Endothelial cell of umbilical vein (primary cell): ENCODE measurements at regions not wholly inside any gene's neighbourhood (a gene's known extent, or its start where the extent isn't known, plus 50 kb on each side); places are given as distances from the start of the nearest gene placed in this dataset.

Experiments
- BruUV-seq: library from RNA; stranded (reverse); fragments of 400-500 nt; replicated peaks from 2 replicates; lab custom pipeline; 2021; lab: Mats Ljungman, UMichigan
- CTCF ChIA-PET: fragments of 300-600, 350-600 bp; sonication (Branson Sonifier 250); formaldehyde crosslinking; loops from one replicate; lab custom pipeline; 2021; ENCODE audit warnings: antibody characterized with exemption, inconsistent platforms; lab: Charles Lee
- POLR2A ChIA-PET: fragments of 300-600, 350-600 bp; sonication (Branson Sonifier 250); formaldehyde crosslinking; loops from one replicate; lab custom pipeline; 2021; ENCODE audit warnings: antibody characterized with exemption, inconsistent platforms; lab: Charles Lee
- DNase-seq: peaks from one replicate; pipeline ENCODE4 v3.0.0-alpha.2; 2011; ENCODE audit warnings: low read depth, low spot score
- FAIRE-seq: peaks from 2 replicates; lab custom pipeline; 2011; peaks lifted over from hg19 to GRCh38; lab: Jason Lieb, UNC
- H2AFZ ChIP-seq: 2 replicates; pipeline ENCODE4 v1.6.0; 2012; ENCODE audit warnings: low read depth, low read length, control low read depth, inconsistent platforms
- H3K27ac ChIP-seq: 2 replicates; pipeline ENCODE4 v1.5.1; 2011; ENCODE audit warnings: low read depth, mild to moderate bottlenecking, control low read depth, low read length, moderate library complexity; ENCODE audit not compliant: insufficient read depth
- H3K27me3 ChIP-seq, 2 experiments: 2 replicates each; pipeline versions ENCODE4 v1.6.0 to v1.6.1; 2011; ENCODE audit warnings: low read length in 2 of 2, mixed read lengths in 1 of 2; ENCODE audit not compliant: control insufficient read depth in 2 of 2, insufficient read depth in 2 of 2
- H3K36me3 ChIP-seq, 2 experiments: 2 replicates in 1 of 2; 3 replicates in 1 of 2; pipeline ENCODE4 v1.5.1; 2011; ENCODE audit warnings: low read length in 2 of 2, mild to moderate bottlenecking in 1 of 2, moderate library complexity in 1 of 2; ENCODE audit not compliant: control insufficient read depth in 2 of 2, insufficient read depth in 2 of 2; ENCODE audit errors: extremely low read depth in 1 of 2
- H3K4me1 ChIP-seq: 3 replicates; pipeline ENCODE4 v1.5.1; 2011; ENCODE audit warnings: mild to moderate bottlenecking, low read length; ENCODE audit not compliant: control insufficient read depth, insufficient read depth; ENCODE audit errors: extremely low read depth
- H3K4me2 ChIP-seq: 2 replicates; pipeline ENCODE4 v1.6.1; 2011; ENCODE audit warnings: low read length, control low read depth, mixed read lengths; ENCODE audit not compliant: insufficient read depth
- H3K4me3 ChIP-seq, 3 experiments: fragments of 200-600 bp in 1 of 3; sonication (generic), shearing (Covaris generic) in 1 of 3; replicated peaks in 1 of 3; 2 replicates each; pipeline ENCODE4 v1.5.1; 2011 to 2016; ENCODE audit warnings: control low read depth in 3 of 3, low read length in 3 of 3, mild to moderate bottlenecking in 2 of 3, inconsistent platforms in 1 of 3, low read depth in 1 of 3, moderate library complexity in 1 of 3; ENCODE audit not compliant: insufficient read depth in 1 of 3
- H3K79me2 ChIP-seq: 2 replicates; pipeline ENCODE4 v1.6.0; 2012; ENCODE audit warnings: low read length, inconsistent platforms; ENCODE audit not compliant: control insufficient read depth, insufficient read depth
- H3K9ac ChIP-seq: replicated peaks from 2 replicates; pipeline ENCODE3; 2011; ENCODE audit warnings: low read length, control low read depth; ENCODE audit not compliant: insufficient read depth; ENCODE audit errors: extremely low read depth
- H3K9me1 ChIP-seq: replicated peaks from 3 replicates; pipeline ENCODE4 v1.6.0; 2011; ENCODE audit warnings: mild to moderate bottlenecking, low read length; ENCODE audit not compliant: control insufficient read depth, insufficient read depth; ENCODE audit errors: extremely low read depth
- H3K9me3 ChIP-seq: replicated peaks from 2 replicates; pipeline ENCODE4 v1.5.1; 2012; ENCODE audit warnings: low read length, inconsistent platforms; ENCODE audit not compliant: control insufficient read depth, insufficient read depth
- H4K20me1 ChIP-seq: replicated peaks from 2 replicates; pipeline ENCODE3; 2011; ENCODE audit warnings: mild to moderate bottlenecking, low read length; ENCODE audit not compliant: control insufficient read depth, insufficient read depth; ENCODE audit errors: extremely low read depth
- CTCF ChIP-seq, 2 donors: IDR thresholded peaks; 1 replicate in 1 of 2; 2 replicates in 1 of 2; pipeline ENCODE4 v1.5.1; 2011; ENCODE audit warnings: low read length in 2 of 2, mild to moderate bottlenecking in 2 of 2, moderate library complexity in 2 of 2, control low read depth in 1 of 2, inconsistent platforms in 1 of 2, low read depth in 1 of 2; ENCODE audit not compliant: insufficient read depth in 1 of 2; ENCODE audit errors: extremely low read depth in 1 of 2
- EZH2 ChIP-seq: IDR thresholded peaks from 2 replicates; pipeline ENCODE4 v1.6.1; 2012; ENCODE audit warnings: borderline replicate concordance, low read depth, mild to moderate bottlenecking, moderate library complexity, low read length, inconsistent platforms; ENCODE audit not compliant: severe bottlenecking
- FOS ChIP-seq: IDR thresholded peaks from 2 replicates; pipeline ENCODE4 v1.6.1; 2011; ENCODE audit warnings: mild to moderate bottlenecking, low read length, moderate library complexity, borderline replicate concordance; ENCODE audit not compliant: insufficient read depth
- GATA2 ChIP-seq: IDR thresholded peaks from 2 replicates; pipeline ENCODE4 v1.7.0; 2011; ENCODE audit warnings: low read depth, mild to moderate bottlenecking, moderate library complexity, mixed read lengths, low read length; ENCODE audit not compliant: insufficient read length, insufficient read depth
- JUN ChIP-seq: IDR thresholded peaks from 2 replicates; pipeline ENCODE4 v1.6.1; 2011; ENCODE audit warnings: borderline replicate concordance, low read depth; ENCODE audit not compliant: insufficient read length, insufficient read depth
- MAX ChIP-seq: IDR thresholded peaks from 2 replicates; pipeline ENCODE4 v1.6.1; 2011; ENCODE audit not compliant: insufficient read depth, insufficient read length
- MYC ChIP-seq: IDR thresholded peaks from one replicate; pipeline ENCODE4 v1.6.1; 2011; ENCODE audit warnings: mild to moderate bottlenecking, low read depth, low read length
- POLR2A ChIP-seq: IDR thresholded peaks from 2 replicates; pipeline ENCODE4 v1.6.1; 2012; ENCODE audit warnings: low read depth, mild to moderate bottlenecking, control low read depth, low read length
- POLR2AphosphoS5 ChIP-seq: IDR thresholded peaks from 2 replicates; pipeline ENCODE4 v1.6.1; 2012; ENCODE audit warnings: low read depth, mild to moderate bottlenecking, control low read depth, low read length, moderate library complexity; ENCODE audit not compliant: insufficient read depth
- dilution Hi-C: fragments of 300-500 bp; cut with MboI; formaldehyde crosslinking; loops from one replicate; pipeline ENCODE4 v1.15.0; 2019; ENCODE audit warnings: low sequenced_read_pairs; ENCODE audit not compliant: extremely low pct_ligation_motif_present
- intact Hi-C: fragments of 100-400 bp; cut with micrococcal nuclease; formaldehyde crosslinking; loops from one replicate; pipeline ENCODE4 v1.10.0; 2022

GRCh38 chr13:109647699-109648098 lies 138.7 kb downstream of the IRS2 start:
- H3K27ac ChIP-seq: no peak overlapping the region
- peaks cover 0 to 27% of the 10 kb centered on the region in 2 experiments for H3K27me3 ChIP-seq
- ChIA-PET CTCF (no interaction called here), POLR2A (no interaction called here)
- no peaks in the 10 kb centered on the region for H3K36me3 ChIP-seq
- no peaks in the 10 kb centered on the region for H3K79me2 ChIP-seq
- H3K9me3 ChIP-seq: no peaks in the 10 kb centered on the region
- no peak overlapping the region for H3K9ac ChIP-seq
- H3K4me1 ChIP-seq: peaks cover 5% of the 10 kb centered on the region
- no peak overlapping the region for H3K4me3 ChIP-seq
- no peak overlapping the region for H2AFZ ChIP-seq
- TF ChIP-seq MYC (no peak), EZH2 (no peak), POLR2AphosphoS5 (no peak), MAX (no peak), GATA2 (no peak), JUN (no peak), POLR2A (no peak), FOS (no peak), CTCF (IDR thresholded peaks at IDR 0.05; ENCODE audit: extremely low read depth in 1 of 2, insufficient read depth in 1 of 2, low read depth in 1 of 2, low read length in 2 of 2) (no peak)
- no peaks in the 10 kb centered on the region for H4K20me1 ChIP-seq
- dilution Hi-C loops: no loop called here
- DNase-seq (no peak), FAIRE-seq (no peak)
- intact Hi-C loops: no loop called here
- BruUV-seq: no TSS peak
- H3K4me2 ChIP-seq: no peak overlapping the region
- no peaks in the 10 kb centered on the region for H3K9me1 ChIP-seq
